ENCODE measurements at regions not wholly inside any gene's neighbourhood (a gene's known extent, or its start where the extent isn't known, plus 50 kb on each side); places are given as distances from the start of the nearest gene placed in this dataset.
"Not testable (repeated sequence)": the region's sequence is repeated elsewhere in the genome, so short reads cannot be mapped to it uniquely, and the experiment has no call there.

- no peak for DNase-seq (ENCODE audit: low read depth in 1 of 2, low spot score in 1 of 2)
- in situ Hi-C loops (cut with HindIII; ENCODE audit: low pct_unique_long_range_greater_than_20kb, low sequenced_read_pairs), result no loop called here
- TF ChIP-seq JUND (IDR thresholded peaks at IDR 0.05; ENCODE audit: low read depth), result no peak
Measured at GRCh38 chr5:136853971-136854370, 488.6 kb upstream of the TRPC7 start.

GRCh38 chr5:136840601-136841000, 475.3 kb upstream of the TRPC7 start:
- no peak for TF ChIP-seq JUND (IDR thresholded peaks at IDR 0.05; ENCODE audit: low read depth)
- in situ Hi-C loops (cut with HindIII; ENCODE audit: low pct_unique_long_range_greater_than_20kb, low sequenced_read_pairs), result no loop called here
- DNase-seq (ENCODE audit: low read depth in 1 of 2, low spot score in 1 of 2), result no peak

GRCh38 chr5:136836093-136836492, 470.7 kb upstream of the TRPC7 start:
- TF ChIP-seq JUND (IDR thresholded peaks at IDR 0.05; ENCODE audit: low read depth), result no peak
- in situ Hi-C loops (cut with HindIII; ENCODE audit: low pct_unique_long_range_greater_than_20kb, low sequenced_read_pairs), result no loop called here
- no peak for DNase-seq (ENCODE audit: low read depth in 1 of 2, low spot score in 1 of 2)

GRCh38 chr5:136820848-136821247, 455.5 kb upstream of the TRPC7 start:
- DNase-seq (ENCODE audit: low read depth in 1 of 2, low spot score in 1 of 2), result no peak
- no peak for TF ChIP-seq JUND (IDR thresholded peaks at IDR 0.05; ENCODE audit: low read depth)
- in situ Hi-C loops (cut with HindIII; ENCODE audit: low pct_unique_long_range_greater_than_20kb, low sequenced_read_pairs), result no loop called here

- in situ Hi-C loops (cut with HindIII; ENCODE audit: low pct_unique_long_range_greater_than_20kb, low sequenced_read_pairs), result no loop called here
- TF ChIP-seq JUND (IDR thresholded peaks at IDR 0.05; ENCODE audit: low read depth), result no peak
- DNase-seq (ENCODE audit: low read depth in 1 of 2, low spot score in 1 of 2), result no peak
Measured at GRCh38 chr5:136819526-136820302, 454.4 kb upstream of the TRPC7 start.

DNA sequence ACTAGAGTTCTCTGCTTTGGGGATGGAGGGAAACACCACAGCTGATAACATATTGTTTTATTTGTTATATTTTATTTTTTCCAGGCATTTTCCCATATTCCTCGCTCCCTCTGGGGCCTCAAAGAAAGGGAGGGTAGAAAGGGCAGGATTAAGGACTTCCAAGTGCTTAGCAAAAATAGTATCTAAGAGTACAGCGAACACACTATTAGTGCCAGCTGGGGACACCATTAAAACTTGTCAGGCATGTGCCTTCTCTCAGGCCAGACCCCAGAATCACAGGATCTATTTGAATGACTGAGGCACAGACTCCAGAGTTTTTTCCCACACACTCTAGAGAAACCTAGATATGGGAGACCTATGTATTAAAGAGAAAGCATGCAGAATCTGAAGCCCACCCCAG, 451.0 kb upstream of the TRPC7 start:
- no peak for TF ChIP-seq JUND (IDR thresholded peaks at IDR 0.05; ENCODE audit: low read depth)
- in situ Hi-C loops (cut with HindIII; ENCODE audit: low pct_unique_long_range_greater_than_20kb, low sequenced_read_pairs), result no loop called here
- no peak for DNase-seq (ENCODE audit: low read depth in 1 of 2, low spot score in 1 of 2)

DNA sequence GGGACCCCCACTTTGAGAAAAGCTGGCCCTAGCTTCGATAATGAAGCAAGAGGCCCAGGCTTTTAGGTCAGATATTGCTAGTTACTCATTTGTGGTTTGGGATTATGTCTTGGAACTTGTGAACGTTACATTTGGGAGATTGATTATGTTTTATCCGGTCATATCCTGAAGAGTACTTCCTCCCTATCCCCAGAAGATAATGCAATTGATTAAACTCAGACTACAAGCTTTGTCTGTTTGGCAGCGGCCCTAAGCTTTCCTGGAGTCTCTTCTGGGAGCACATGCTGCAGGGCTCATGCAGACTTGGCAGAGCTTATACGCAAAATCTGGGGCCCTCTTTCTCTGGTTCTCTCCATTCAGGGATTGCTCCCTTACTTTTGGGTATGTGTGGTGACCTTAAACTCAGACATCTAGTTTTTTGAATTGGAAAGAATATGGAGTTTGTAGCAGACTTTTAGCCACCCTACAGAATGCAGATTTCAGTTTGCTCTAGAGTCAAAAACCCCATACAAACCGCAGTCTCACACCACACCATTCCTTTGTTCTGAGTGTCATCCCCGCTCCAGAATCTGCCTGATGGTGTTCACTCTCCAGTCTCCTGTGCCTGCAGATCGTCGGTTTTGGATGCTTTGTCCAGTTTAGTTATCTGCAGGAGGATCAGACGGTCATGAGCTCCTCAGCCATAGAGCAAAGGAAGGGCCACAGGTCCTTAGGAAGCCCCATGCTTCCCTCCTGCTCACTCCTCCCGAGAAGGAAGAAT, 449.5 kb upstream of the TRPC7 start:
- TF ChIP-seq JUND (IDR thresholded peaks at IDR 0.05; ENCODE audit: low read depth), result no peak
- DNase-seq (ENCODE audit: low read depth in 1 of 2, low spot score in 1 of 2), result no peak
- in situ Hi-C loops (cut with HindIII; ENCODE audit: low pct_unique_long_range_greater_than_20kb, low sequenced_read_pairs), result no loop called here

GRCh38 chr5:136812270-136812669, 446.9 kb upstream of the TRPC7 start:
- DNase-seq (ENCODE audit: low read depth in 1 of 2, low spot score in 1 of 2); in situ Hi-C loops (cut with HindIII; ENCODE audit: low pct_unique_long_range_greater_than_20kb, low sequenced_read_pairs): not testable (repeated sequence)

GRCh38 chr5:136811551-136811950, 446.2 kb upstream of the TRPC7 start:
- DNase-seq (ENCODE audit: low read depth in 1 of 2, low spot score in 1 of 2), result no peak
- no peak for TF ChIP-seq JUND (IDR thresholded peaks at IDR 0.05; ENCODE audit: low read depth)
- in situ Hi-C loops (cut with HindIII; ENCODE audit: low pct_unique_long_range_greater_than_20kb, low sequenced_read_pairs), result no loop called here

DNA sequence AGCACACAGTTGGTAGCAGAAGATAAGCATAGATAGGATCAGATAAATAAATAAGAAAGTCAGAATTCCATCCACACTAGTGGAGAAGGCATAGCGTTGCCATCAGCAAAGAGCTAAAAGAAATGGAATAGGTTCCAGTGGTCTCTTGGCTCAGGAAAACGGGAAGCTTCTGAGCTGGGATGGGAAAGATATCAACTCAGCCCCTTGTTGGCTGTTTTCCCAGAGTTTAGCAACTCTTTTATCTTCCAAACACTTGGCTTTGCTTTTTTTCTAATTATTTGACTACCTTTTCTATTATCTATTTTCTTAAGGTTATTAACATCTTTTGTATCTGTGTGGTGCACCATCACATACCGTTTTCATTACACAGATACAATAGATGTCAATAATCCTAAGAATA, 445.7 kb upstream of the TRPC7 start:
- DNase-seq (ENCODE audit: low read depth in 1 of 2, low spot score in 1 of 2), result no peak
- in situ Hi-C loops (cut with HindIII; ENCODE audit: low pct_unique_long_range_greater_than_20kb, low sequenced_read_pairs), result no loop called here
- no peak for TF ChIP-seq JUND (IDR thresholded peaks at IDR 0.05; ENCODE audit: low read depth)

- no peak for DNase-seq (ENCODE audit: low read depth in 1 of 2, low spot score in 1 of 2)
Measured at GRCh38 chr5:136810261-136810801, 445.0 kb upstream of the TRPC7 start.

GRCh38 chr5:136809382-136809781, 444.0 kb upstream of the TRPC7 start:
- no peak for TF ChIP-seq JUND (IDR thresholded peaks at IDR 0.05; ENCODE audit: low read depth)

More at GRCh38 chr5:136810261-136810801, 445.0 kb upstream of the TRPC7 start:
- in situ Hi-C loops (cut with HindIII; ENCODE audit: low pct_unique_long_range_greater_than_20kb, low sequenced_read_pairs), result no loop called here
- TF ChIP-seq JUND (IDR thresholded peaks at IDR 0.05; ENCODE audit: low read depth), result no peak

GRCh38 chr5:136808756-136809155, 443.4 kb upstream of the TRPC7 start:
- TF ChIP-seq JUND (IDR thresholded peaks at IDR 0.05; ENCODE audit: low read depth), result no peak
- DNase-seq (ENCODE audit: low read depth in 1 of 2, low spot score in 1 of 2), result no peak
- in situ Hi-C loops (cut with HindIII; ENCODE audit: low pct_unique_long_range_greater_than_20kb, low sequenced_read_pairs), result no loop called here

More at GRCh38 chr5:136809382-136809781, 444.0 kb upstream of the TRPC7 start:
- no peak for DNase-seq (ENCODE audit: low read depth in 1 of 2, low spot score in 1 of 2)
- in situ Hi-C loops (cut with HindIII; ENCODE audit: low pct_unique_long_range_greater_than_20kb, low sequenced_read_pairs), result no loop called here

Measured in T47D (cell line).